HCT116 (cell line): ENCODE measurements at regions not wholly inside any gene's neighbourhood (a gene's known extent, or its start where the extent isn't known, plus 50 kb on each side); places are given as distances from the start of the nearest gene placed in this dataset.

Source experiments
- POLR2A ChIP-seq: IDR thresholded peaks from 2 replicates; pipeline ENCODE4 v1.7.0; 2011; ENCODE audit warnings: borderline replicate concordance; ENCODE audit not compliant: insufficient read depth, insufficient read length; ENCODE audit errors: extremely low read depth
- POLR2AphosphoS5 ChIP-seq: IDR thresholded peaks from 2 replicates; pipeline ENCODE4 v1.6.1; 2011; ENCODE audit warnings: mild to moderate bottlenecking, low read depth, low read length, moderate library complexity
- TF ChIP-seq, protein P1 (sequence below), 3 experiments: fragments of 200-600 bp in 1 of 3; sonication (generic) in 1 of 3; IDR thresholded peaks in 2 of 3; conservative IDR thresholded peaks in 1 of 3; 2 replicates each; pipeline ENCODE4 v1.5.1; 2012 to 2017; ENCODE audit warnings: low read depth in 2 of 3, low read length in 2 of 3, antibody characterized with exemption in 1 of 3, borderline replicate concordance in 1 of 3, control low read depth in 1 of 3, mild to moderate bottlenecking in 1 of 3, mixed read lengths in 1 of 3, mixed run types in 1 of 3, moderate library complexity in 1 of 3; ENCODE audit not compliant: insufficient read depth in 1 of 3

DNA sequence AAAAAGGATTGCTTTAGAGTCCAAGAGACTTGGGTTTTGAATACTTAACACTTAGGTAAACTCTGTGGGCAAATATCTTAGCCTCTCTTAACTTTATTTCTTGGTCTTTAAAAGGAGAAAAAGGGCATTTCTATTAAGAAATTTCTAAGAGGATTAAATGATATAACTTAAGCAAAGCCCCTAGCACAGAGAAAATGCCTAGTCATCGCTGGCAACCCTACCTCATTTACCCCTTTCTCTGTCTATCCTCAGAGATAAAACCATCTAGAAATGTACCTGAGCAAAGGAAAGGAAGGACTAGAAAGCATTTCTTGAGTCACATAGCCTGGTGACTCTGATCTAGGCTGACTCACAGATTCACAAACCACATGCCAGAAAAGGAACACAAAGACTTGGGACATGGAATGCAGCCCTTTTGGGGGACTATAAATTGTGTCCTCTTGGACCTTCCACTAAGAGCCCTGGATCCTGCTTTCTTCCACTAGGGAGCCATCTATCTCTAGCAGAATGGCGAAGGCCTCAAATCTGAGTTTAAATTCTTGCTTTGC is 120.6 kb downstream of the FOXD1 start:
- TF ChIP-seq POLR2A: no peak
- TF ChIP-seq, protein P1, sequence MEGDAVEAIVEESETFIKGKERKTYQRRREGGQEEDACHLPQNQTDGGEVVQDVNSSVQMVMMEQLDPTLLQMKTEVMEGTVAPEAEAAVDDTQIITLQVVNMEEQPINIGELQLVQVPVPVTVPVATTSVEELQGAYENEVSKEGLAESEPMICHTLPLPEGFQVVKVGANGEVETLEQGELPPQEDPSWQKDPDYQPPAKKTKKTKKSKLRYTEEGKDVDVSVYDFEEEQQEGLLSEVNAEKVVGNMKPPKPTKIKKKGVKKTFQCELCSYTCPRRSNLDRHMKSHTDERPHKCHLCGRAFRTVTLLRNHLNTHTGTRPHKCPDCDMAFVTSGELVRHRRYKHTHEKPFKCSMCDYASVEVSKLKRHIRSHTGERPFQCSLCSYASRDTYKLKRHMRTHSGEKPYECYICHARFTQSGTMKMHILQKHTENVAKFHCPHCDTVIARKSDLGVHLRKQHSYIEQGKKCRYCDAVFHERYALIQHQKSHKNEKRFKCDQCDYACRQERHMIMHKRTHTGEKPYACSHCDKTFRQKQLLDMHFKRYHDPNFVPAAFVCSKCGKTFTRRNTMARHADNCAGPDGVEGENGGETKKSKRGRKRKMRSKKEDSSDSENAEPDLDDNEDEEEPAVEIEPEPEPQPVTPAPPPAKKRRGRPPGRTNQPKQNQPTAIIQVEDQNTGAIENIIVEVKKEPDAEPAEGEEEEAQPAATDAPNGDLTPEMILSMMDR (IDR thresholded peaks at IDR 0.05 in 2 of 3, conservative IDR thresholded peaks at IDR 0.05 in 1 of 3; ENCODE audit: borderline replicate concordance in 1 of 3, insufficient read depth in 1 of 3, low read depth in 2 of 3, low read length in 2 of 3): no peak
- no peak for TF ChIP-seq POLR2AphosphoS5
